ENCODE measurements at regions not wholly inside any gene's neighbourhood (a gene's known extent, or its start where the extent isn't known, plus 50 kb on each side); places are given as distances from the start of the nearest gene placed in this dataset.

- Histone ChIP-seq H3K4me3 (ENCODE audit: low read depth, low read length) (no peak overlapping the region), H3K36me3 (ENCODE audit: control insufficient read depth, insufficient read depth, low read length) (no peaks in the 10 kb centered on the region), H3K27ac (ENCODE audit: low read depth, low read length) (no peak overlapping the region), H3K9me3 (ENCODE audit: control insufficient read depth, insufficient read depth, low read depth, low read length) (no peaks in the 10 kb centered on the region), H3K4me1 (ENCODE audit: control insufficient read depth, insufficient read depth, low read length) (peaks cover 4% of the 10 kb centered on the region), H3K9ac (ENCODE audit: low read length) (no peak overlapping the region), H3K27me3 (ENCODE audit: control insufficient read depth, insufficient read depth, low read length) (no peaks in the 10 kb centered on the region)
Observed at GRCh38 chr10:43885842-43886241, 237.2 kb upstream of the ZNF32 start.

DNA sequence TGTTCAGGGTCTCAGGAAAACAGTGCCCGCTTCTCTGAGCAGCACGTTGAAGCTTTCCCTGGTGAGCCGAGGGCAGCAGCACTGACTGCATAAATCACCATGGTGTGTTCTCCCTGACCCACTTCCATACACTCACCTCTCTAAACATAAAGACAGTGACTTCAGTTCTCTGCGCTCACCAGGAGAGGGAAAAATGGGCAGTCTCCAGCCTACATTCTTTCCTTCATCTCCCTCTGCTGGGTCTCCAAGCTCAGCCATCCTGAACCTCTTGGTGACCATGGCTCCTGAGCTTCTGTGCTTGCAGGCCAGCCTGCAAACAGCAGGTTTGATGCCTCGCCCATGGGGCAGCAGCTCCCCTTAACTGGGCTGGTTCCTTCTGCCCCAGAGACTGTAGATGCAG is 236.6 kb upstream of the ZNF32 start:
- Histone ChIP-seq H3K9ac (ENCODE audit: low read length) (no peak overlapping the region), H3K27me3 (ENCODE audit: control insufficient read depth, insufficient read depth, low read length) (no peaks in the 10 kb centered on the region), H3K27ac (ENCODE audit: low read depth, low read length) (no peak overlapping the region), H3K4me1 (ENCODE audit: control insufficient read depth, insufficient read depth, low read length) (peaks cover 4% of the 10 kb centered on the region), H3K9me3 (ENCODE audit: control insufficient read depth, insufficient read depth, low read depth, low read length) (no peaks in the 10 kb centered on the region), H3K36me3 (ENCODE audit: control insufficient read depth, insufficient read depth, low read length) (no peaks in the 10 kb centered on the region), H3K4me3 (ENCODE audit: low read depth, low read length) (no peak overlapping the region)

DNA sequence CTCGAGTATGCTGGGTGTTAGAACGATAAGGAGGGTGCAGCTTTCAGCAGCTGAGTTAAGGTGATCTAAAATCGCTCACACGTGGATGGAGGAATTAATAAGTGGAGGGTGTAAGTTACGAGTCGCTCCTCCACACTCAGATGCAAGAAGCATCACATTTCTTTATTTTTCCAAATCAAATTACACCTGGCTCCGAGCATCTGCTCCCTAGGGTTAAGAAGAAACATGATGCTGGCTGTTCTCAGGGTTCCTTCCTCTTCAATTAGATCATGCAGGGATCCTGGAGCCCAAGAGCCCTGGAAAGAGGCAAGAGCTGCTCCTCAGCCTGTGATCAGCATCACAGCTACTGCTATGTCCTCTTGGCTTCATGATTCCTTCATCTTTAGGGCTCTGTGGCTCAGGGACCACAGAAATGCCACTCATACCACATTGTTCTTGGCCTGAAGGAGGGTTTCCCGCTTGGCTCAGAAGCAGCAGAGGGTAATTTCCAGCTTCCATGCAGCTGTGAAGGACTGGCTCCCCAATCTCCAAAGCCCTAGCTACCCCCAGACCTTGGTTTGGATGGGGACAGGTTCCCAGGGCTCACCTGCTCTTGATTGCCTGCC is 235.9 kb upstream of the ZNF32 start:
- Histone ChIP-seq H3K9ac (ENCODE audit: low read length) (no peak overlapping the region), H3K27ac (ENCODE audit: low read depth, low read length) (no peak overlapping the region), H3K9me3 (ENCODE audit: control insufficient read depth, insufficient read depth, low read depth, low read length) (no peaks in the 10 kb centered on the region), H3K27me3 (ENCODE audit: control insufficient read depth, insufficient read depth, low read length) (no peaks in the 10 kb centered on the region), H3K4me3 (ENCODE audit: low read depth, low read length) (no peak overlapping the region), H3K4me1 (ENCODE audit: control insufficient read depth, insufficient read depth, low read length) (peaks cover 4% of the 10 kb centered on the region), H3K36me3 (ENCODE audit: control insufficient read depth, insufficient read depth, low read length) (no peaks in the 10 kb centered on the region)

- Histone ChIP-seq H3K4me3 (ENCODE audit: low read depth, low read length) (no peak overlapping the region), H3K9me3 (ENCODE audit: control insufficient read depth, insufficient read depth, low read depth, low read length) (no peaks in the 10 kb centered on the region), H3K27me3 (ENCODE audit: control insufficient read depth, insufficient read depth, low read length) (no peaks in the 10 kb centered on the region), H3K27ac (ENCODE audit: low read depth, low read length) (no peak overlapping the region), H3K36me3 (ENCODE audit: control insufficient read depth, insufficient read depth, low read length) (no peaks in the 10 kb centered on the region), H3K9ac (ENCODE audit: low read length) (no peak overlapping the region), H3K4me1 (ENCODE audit: control insufficient read depth, insufficient read depth, low read length) (peaks cover 4% of the 10 kb centered on the region)
Observed at GRCh38 chr10:43882711-43883110, 234.0 kb upstream of the ZNF32 start.

DNA sequence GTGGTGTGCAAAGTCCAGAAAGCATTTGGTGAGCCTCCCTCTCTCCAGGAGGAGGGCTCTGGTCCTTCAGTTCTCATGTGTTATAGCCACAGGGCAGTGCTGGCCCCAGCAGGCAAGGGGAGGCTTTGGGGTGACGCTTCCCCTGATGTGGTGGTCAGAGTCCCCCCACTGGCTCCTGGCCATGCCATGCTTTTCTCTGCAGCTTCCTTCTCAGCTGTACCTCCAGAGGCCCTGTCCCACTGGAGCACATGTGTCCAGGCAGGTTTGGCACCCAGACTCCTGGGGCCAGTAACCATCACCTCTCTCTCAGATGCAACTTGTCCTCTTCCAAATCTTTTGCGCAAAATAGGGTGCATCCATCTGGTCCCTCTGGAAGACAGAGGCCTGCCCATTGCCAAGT is 233.0 kb upstream of the ZNF32 start:
- no peak overlapping the region for H3K4me3 ChIP-seq (ENCODE audit: low read depth, low read length)
- no peak overlapping the region for H3K9ac ChIP-seq (ENCODE audit: low read length)
- H3K27ac ChIP-seq (ENCODE audit: low read depth, low read length): no peak overlapping the region
- no peaks in the 10 kb centered on the region for H3K36me3 ChIP-seq (ENCODE audit: control insufficient read depth, insufficient read depth, low read length)
- H3K4me1 ChIP-seq (ENCODE audit: control insufficient read depth, insufficient read depth, low read length): peaks cover 4% of the 10 kb centered on the region
- H3K9me3 ChIP-seq (ENCODE audit: control insufficient read depth, insufficient read depth, low read depth, low read length): no peaks in the 10 kb centered on the region
- no peaks in the 10 kb centered on the region for H3K27me3 ChIP-seq (ENCODE audit: control insufficient read depth, insufficient read depth, low read length)

DNA sequence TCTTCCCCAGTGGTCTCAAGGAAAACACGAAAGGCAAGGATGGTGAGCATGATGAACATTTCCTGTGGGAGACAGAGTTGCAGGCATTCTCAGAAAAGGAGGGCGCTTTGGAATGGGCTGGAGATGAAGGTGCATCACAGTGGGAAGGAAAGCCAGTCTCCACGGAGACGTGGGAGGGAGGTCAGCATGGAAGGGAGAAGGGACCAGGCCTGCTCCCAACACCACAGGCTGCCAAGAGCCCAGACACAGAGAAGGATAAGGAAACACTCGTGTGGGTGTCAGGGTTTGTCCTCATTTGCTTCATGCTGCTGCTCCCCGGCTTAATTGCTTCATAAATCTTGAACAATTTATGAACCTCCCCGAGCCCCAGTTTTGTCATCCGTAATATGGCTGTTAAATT is 231.5 kb upstream of the ZNF32 start:
- H3K9ac ChIP-seq (ENCODE audit: low read length): no peak overlapping the region
- peaks cover 4% of the 10 kb centered on the region for H3K4me1 ChIP-seq (ENCODE audit: control insufficient read depth, insufficient read depth, low read length)
- no peak overlapping the region for H3K4me3 ChIP-seq (ENCODE audit: low read depth, low read length)
- no peaks in the 10 kb centered on the region for H3K36me3 ChIP-seq (ENCODE audit: control insufficient read depth, insufficient read depth, low read length)
- H3K27me3 ChIP-seq (ENCODE audit: control insufficient read depth, insufficient read depth, low read length): no peaks in the 10 kb centered on the region
- no peaks in the 10 kb centered on the region for H3K9me3 ChIP-seq (ENCODE audit: control insufficient read depth, insufficient read depth, low read depth, low read length)
- no peak overlapping the region for H3K27ac ChIP-seq (ENCODE audit: low read depth, low read length)

- H3K27ac ChIP-seq (ENCODE audit: low read depth, low read length): no peak overlapping the region
Observed at GRCh38 chr10:43879742-43880141, 231.1 kb upstream of the ZNF32 start.

DNA sequence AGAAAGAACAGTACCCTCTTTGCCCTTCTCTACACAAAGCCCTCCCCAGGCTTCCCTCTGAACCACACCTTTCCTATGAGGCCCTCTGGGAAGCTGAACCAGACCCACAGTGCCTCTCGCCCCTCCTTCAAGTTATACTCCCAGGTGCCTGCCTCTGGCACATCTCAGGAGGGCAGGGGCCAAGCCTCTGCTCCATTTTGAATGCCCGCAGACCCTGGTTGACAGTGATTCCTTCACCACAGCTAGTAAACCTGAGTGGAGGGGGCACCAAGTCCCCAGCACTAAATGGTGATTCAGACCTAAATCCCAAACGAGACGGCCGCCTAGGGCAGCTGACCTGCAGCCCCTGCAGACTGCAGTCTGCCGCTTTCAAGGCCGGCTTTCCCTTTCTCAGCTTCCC is 230.5 kb upstream of the ZNF32 start:
- no peaks in the 10 kb centered on the region for H3K36me3 ChIP-seq (ENCODE audit: control insufficient read depth, insufficient read depth, low read length)
- H3K27ac ChIP-seq (ENCODE audit: low read depth, low read length): no peak overlapping the region
- peaks cover 4% of the 10 kb centered on the region for H3K4me1 ChIP-seq (ENCODE audit: control insufficient read depth, insufficient read depth, low read length)
- no peak overlapping the region for H3K9ac ChIP-seq (ENCODE audit: low read length)
- no peaks in the 10 kb centered on the region for H3K27me3 ChIP-seq (ENCODE audit: control insufficient read depth, insufficient read depth, low read length)
- H3K9me3 ChIP-seq (ENCODE audit: control insufficient read depth, insufficient read depth, low read depth, low read length): no peaks in the 10 kb centered on the region
- no peak overlapping the region for H3K4me3 ChIP-seq (ENCODE audit: low read depth, low read length)

More at GRCh38 chr10:43879742-43880141, 231.1 kb upstream of the ZNF32 start:
- no peak overlapping the region for H3K4me3 ChIP-seq (ENCODE audit: low read depth, low read length)
- no peaks in the 10 kb centered on the region for H3K9me3 ChIP-seq (ENCODE audit: control insufficient read depth, insufficient read depth, low read depth, low read length)
- peaks cover 4% of the 10 kb centered on the region for H3K4me1 ChIP-seq (ENCODE audit: control insufficient read depth, insufficient read depth, low read length)
- H3K27me3 ChIP-seq (ENCODE audit: control insufficient read depth, insufficient read depth, low read length): no peaks in the 10 kb centered on the region
- H3K36me3 ChIP-seq (ENCODE audit: control insufficient read depth, insufficient read depth, low read length): no peaks in the 10 kb centered on the region
- no peak overlapping the region for H3K9ac ChIP-seq (ENCODE audit: low read length)

- Histone ChIP-seq H3K27me3 (ENCODE audit: control insufficient read depth, insufficient read depth, low read length) (no peaks in the 10 kb centered on the region), H3K27ac (ENCODE audit: low read depth, low read length) (no peak overlapping the region), H3K4me3 (ENCODE audit: low read depth, low read length) (no peak overlapping the region)
Observed at GRCh38 chr10:43878386-43878785, 229.7 kb upstream of the ZNF32 start.

DNA sequence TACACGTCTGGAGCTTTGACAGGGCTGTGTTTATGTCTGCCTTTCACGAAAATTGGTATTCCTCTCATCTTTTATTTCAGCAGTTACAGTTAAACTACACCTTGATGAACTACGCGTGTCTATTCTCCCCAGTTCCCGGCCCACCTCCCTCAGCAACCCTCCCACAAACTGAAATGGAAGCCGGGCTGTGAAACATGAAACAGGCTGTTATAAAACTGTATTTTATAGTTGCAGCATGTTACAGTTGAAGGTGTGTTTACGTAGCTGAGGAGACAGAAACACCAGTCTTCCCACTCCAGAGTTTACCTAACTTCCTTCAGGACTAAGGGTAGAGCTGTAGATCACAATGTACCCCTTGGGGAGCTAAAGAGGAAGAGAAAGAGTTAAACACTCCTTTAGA is 228.3 kb upstream of the ZNF32 start:
- no peaks in the 10 kb centered on the region for H3K9me3 ChIP-seq (ENCODE audit: control insufficient read depth, insufficient read depth, low read depth, low read length)

More at GRCh38 chr10:43878386-43878785, 229.7 kb upstream of the ZNF32 start:
- Histone ChIP-seq H3K9me3 (ENCODE audit: control insufficient read depth, insufficient read depth, low read depth, low read length) (no peaks in the 10 kb centered on the region), H3K36me3 (ENCODE audit: control insufficient read depth, insufficient read depth, low read length) (no peaks in the 10 kb centered on the region), H3K9ac (ENCODE audit: low read length) (no peak overlapping the region), H3K4me1 (ENCODE audit: control insufficient read depth, insufficient read depth, low read length) (peaks cover 4% of the 10 kb centered on the region)

DNA sequence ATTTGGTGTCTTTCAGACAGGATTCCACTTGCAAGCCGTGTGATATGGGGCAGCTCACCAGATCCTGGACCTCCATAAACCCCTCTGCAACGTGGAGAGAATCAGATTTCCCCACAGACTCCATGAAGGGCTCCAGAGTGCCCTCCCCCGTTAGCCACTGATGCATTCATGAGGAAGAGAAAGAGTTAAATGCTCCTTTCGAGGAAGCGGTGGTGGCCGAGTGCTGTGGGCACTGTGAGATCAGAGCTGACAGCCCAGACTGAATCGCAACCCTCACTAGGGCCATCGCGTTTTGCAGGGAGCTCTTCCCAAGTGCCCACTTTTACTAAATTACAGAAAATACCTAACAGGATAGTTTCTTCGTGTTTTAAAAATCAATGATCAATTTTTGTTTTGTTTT is 226.3 kb upstream of the ZNF32 start:
- Histone ChIP-seq H3K9me3 (ENCODE audit: control insufficient read depth, insufficient read depth, low read depth, low read length) (no peaks in the 10 kb centered on the region), H3K4me1 (ENCODE audit: control insufficient read depth, insufficient read depth, low read length) (no peaks in the 10 kb centered on the region), H3K27me3 (ENCODE audit: control insufficient read depth, insufficient read depth, low read length) (no peaks in the 10 kb centered on the region), H3K27ac (ENCODE audit: low read depth, low read length) (no peak overlapping the region), H3K9ac (ENCODE audit: low read length) (no peak overlapping the region), H3K4me3 (ENCODE audit: low read depth, low read length) (no peak overlapping the region), H3K36me3 (ENCODE audit: control insufficient read depth, insufficient read depth, low read length) (no peaks in the 10 kb centered on the region)

More for the DNA sequence above, 228.3 kb upstream of the ZNF32 start:
- no peak overlapping the region for H3K4me3 ChIP-seq (ENCODE audit: low read depth, low read length)
- H3K36me3 ChIP-seq (ENCODE audit: control insufficient read depth, insufficient read depth, low read length): no peaks in the 10 kb centered on the region
- no peaks in the 10 kb centered on the region for H3K27me3 ChIP-seq (ENCODE audit: control insufficient read depth, insufficient read depth, low read length)
- no peak overlapping the region for H3K9ac ChIP-seq (ENCODE audit: low read length)
- no peak overlapping the region for H3K27ac ChIP-seq (ENCODE audit: low read depth, low read length)
- no peaks in the 10 kb centered on the region for H3K4me1 ChIP-seq (ENCODE audit: control insufficient read depth, insufficient read depth, low read length)

DNA sequence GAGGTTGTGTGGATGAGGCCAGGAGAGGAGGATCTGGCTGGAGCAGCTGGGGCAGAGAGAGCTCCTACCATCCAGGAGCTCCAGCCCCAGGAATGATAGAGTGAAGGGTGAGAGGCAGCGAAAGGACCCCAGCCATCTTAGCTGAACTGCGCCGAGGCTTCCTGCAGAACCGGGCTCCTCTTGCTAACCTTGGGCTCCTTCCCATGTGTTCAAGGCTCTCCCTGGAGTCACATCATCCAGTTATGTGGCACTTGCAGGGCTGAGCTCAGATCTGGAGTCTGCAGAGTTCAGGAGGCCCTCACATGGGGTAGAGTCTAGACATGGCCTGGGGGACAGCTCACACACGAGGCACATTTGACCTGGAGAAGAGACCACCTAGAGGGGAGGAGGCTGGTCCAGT is 225.0 kb upstream of the ZNF32 start:
- no peaks in the 10 kb centered on the region for H3K27me3 ChIP-seq (ENCODE audit: control insufficient read depth, insufficient read depth, low read length)
- H3K9ac ChIP-seq (ENCODE audit: low read length): no peak overlapping the region
- no peaks in the 10 kb centered on the region for H3K9me3 ChIP-seq (ENCODE audit: control insufficient read depth, insufficient read depth, low read depth, low read length)
- H3K27ac ChIP-seq (ENCODE audit: low read depth, low read length): no peak overlapping the region
- no peaks in the 10 kb centered on the region for H3K4me1 ChIP-seq (ENCODE audit: control insufficient read depth, insufficient read depth, low read length)
- H3K4me3 ChIP-seq (ENCODE audit: low read depth, low read length): no peak overlapping the region
- no peaks in the 10 kb centered on the region for H3K36me3 ChIP-seq (ENCODE audit: control insufficient read depth, insufficient read depth, low read length)

All from HUES6 (cell line).